Left hindlimb (tissue), 1 donor: ENCODE measurements at regions not wholly inside any gene's neighbourhood (a gene's known extent, or its start where the extent isn't known, plus 50 kb on each side); places are given as distances from the start of the nearest gene placed in this dataset.

ENCODE experiments used
- DNase-seq: peaks from one replicate; pipeline ENCODE4 v3.0.0-alpha.2; 2018

GRCh38 chr17:12537436-12537835, 128.3 kb upstream of the MYOCD start:
- no peak for DNase-seq

- no peak for DNase-seq
Measured at GRCh38 chr17:12538003-12538402, 127.7 kb upstream of the MYOCD start.

GRCh38 chr17:12545877-12546513, 119.7 kb upstream of the MYOCD start:
- no peak for DNase-seq

- no peak for DNase-seq
Measured at GRCh38 chr17:12546983-12547382, 118.7 kb upstream of the MYOCD start.

DNA sequence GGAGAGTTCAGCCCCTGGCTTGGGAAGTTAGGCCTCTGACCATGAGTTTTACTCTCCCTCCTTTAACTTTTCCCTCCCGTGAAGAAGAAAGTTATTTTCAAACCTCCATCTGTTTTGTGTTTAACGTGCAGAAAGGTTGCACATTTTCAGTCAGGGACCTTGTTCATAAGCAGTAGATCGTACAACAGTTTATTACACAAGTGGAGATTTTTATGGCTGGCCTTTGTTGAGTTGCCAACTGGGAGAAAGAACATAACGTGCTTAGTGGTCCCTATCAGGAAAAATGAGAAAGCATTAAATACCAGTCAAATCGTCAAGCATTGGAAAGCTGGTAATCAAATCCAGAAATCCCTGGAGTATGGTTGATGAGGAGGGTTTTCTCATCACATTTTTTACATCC, 117.9 kb upstream of the MYOCD start:
- DNase-seq, result no peak

- no peak for DNase-seq
Measured at GRCh38 chr17:12548558-12548957, 117.1 kb upstream of the MYOCD start.

DNA sequence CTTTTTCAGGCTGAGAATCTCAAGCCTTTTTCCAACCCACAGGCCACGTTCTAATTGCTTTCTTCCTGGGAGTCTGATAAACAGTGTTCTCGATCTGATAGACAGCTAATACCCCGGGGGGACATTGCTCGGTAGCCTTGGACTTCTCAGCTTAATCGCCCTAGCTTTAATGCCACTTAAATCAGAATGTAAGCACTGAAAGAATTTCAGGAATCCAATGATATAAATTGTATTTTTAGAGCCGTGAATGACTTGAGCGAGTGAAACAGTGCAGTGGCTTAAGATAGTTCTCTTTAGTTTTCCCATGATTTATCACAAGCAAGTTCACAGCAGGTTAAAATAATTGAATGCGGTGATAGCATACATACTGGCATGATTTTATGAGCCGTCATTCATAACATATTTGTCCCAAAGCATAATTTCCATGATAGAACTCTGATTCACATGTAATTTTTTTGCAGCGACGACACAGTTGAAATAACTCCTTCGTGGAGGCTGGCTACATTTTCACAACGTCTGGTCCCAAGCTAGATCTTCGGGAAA, 116.1 kb upstream of the MYOCD start:
- DNase-seq, result no peak

DNA sequence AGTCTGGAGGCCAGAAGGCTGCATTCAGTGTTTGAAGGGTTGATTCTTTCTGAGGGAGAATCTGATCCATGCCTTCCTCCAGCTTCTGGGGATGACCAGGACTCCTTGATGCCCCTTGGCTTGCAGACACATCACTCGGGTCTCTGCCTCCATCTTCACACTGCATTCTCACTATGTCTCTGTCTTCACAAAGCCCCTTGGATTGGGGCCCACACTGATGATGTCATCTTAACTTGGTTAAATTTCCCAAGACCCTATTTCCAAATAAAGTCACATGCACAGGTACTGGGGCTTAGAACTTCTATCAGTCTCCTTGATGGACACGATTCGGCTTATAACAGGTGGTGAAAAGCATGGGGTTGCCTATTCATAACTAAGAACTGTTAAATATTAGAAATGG, 112.1 kb upstream of the MYOCD start:
- no peak for DNase-seq

GRCh38 chr17:12554251-12554650, 111.4 kb upstream of the MYOCD start:
- DNase-seq, result no peak

GRCh38 chr17:12566291-12566690, 99.4 kb upstream of the MYOCD start:
- DNase-seq, result no peak

DNA sequence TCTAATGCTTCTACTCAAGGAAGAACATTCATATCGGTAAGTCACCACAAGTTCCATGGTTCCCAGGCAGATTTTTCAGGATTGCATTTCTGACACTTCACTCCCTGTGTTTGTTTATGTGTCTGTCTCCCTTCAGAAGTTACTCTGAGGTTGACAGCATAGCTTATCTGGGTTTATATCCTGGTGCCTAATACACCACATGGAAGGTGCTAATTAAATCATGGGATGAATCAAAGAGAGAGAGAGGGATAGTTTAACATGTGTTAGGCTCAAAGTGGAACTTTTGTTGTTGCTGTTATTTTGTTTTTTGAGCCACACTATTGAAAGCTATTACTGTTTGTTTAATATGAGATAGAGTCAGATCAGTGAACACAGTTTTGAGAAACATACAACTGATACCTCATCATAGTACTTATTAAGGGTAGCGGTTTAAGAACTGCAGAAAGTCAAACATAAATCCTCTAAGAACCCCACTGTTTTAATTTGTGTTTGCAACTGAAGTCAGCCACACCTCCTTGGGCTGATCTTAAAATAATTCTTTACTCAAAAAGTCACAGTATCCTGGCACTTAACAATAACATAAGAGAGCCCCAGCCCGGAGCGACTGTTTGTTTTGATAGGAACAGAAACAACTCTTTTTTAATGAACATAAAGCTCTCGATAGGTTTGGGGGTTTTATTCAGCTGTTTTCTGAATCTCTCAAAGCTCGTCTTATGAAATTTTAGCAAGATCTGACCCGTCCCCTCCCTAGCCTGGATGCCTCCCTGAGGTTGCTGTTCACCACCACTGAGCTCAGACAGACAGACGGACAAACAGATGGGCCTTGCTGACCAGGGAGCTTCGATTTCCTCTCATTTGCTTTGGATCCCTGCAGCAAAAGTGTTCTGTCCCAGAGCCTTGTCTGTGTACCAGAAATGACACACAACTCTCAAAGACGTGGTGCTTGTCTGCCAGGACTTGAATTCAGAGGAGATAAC, 98.3 kb upstream of the MYOCD start:
- DNase-seq, result no peak

DNA sequence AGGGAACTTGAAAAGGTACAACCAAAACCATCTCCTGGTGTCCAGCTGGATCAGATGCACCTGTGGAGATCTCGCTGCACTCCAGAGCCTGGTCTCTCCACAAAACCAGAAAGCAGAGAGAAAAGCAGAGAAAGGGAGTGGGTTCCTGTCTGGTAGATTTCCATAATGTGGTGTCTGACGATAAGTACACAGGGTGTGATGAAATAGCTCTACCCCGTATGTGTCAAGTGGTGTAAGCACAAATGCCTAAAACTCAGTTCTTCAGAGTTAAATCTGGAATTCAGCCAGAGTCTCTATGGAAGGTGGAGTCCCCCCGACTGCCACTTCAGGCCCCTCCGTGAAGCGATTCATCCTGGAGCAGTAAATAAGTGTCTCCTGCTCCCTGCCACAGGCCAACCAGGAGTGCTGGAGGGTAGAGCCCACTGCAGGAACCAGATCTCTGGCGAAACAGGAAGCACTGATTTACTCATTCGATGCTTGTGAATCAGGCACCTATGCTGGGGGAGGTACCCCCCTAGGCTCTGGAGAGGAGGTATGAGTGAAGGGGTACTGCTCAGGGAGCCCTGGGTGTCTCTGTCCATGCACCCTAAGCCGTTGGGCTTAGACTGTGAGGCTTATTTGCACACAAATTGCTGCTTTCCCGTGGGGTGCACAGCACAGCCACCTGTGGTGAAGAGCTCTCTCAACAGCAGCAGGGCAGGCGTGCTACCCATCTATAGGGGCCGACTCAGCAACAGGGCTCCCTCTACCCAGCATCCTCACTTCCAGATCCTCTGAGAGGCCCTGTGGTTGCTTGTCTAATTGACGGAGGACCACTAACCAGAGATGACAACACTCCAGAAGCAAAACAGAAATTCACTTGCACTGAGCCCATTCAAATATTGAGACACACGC, 97.1 kb upstream of the MYOCD start:
- DNase-seq, result no peak

DNA sequence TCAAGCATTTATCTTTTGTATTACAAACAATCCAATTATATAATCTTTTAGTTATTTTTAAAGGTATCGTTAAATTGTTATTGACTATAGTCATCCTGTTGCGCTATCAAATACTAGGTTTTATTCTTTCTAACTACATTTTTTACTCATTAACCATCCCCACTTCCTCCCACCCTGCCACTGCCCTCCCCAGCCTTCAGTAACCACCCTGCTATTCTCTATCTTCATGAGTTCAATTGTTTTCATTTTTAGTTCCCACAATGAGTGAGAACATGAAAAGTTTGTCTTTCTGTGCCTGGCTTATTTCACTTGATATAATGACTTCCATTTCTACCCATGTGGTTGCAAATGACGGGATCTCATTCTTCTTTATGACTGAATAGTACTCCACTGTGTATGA, 94.1 kb upstream of the MYOCD start:
- no peak for DNase-seq

- DNase-seq, result no peak
Measured at GRCh38 chr17:12574525-12574924, 91.2 kb upstream of the MYOCD start.

DNA sequence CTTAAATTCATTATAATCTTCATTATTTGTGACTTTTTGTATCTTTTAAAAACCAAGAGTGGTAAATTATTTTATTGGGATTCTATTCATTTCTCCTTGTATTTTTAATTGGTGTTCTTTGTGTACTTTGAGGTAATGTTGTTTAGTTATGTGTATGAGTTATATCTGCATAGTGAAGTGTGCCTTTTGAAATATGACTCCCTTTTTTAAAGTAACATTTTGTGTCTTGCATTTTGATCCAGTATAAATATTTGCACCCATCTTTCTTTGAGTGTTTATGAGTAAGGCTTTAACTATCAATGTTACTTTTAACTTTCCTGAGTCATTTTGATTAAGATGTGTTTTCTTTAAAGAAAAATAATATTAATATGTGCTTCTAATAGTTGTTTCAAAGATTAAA, 90.0 kb upstream of the MYOCD start:
- no peak for DNase-seq

DNA sequence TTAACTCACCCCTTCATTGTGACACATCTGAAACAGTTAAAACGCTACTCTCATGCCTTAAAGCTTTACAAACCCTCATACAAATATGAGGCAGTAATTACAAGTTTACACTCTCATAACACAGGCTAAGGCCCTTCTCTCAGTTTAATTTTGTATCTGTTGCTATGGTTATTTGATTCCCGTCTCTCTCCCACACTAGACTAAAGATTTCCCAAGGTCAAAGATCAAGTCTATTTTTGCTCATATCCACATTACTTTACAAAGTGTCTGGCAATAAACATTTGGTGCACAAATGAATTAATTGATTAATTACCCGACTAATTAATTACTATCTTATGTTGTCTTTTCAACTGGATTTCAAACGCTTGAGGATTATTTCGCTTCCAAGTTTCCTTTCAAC, 86.4 kb upstream of the MYOCD start:
- DNase-seq, result no peak

DNA sequence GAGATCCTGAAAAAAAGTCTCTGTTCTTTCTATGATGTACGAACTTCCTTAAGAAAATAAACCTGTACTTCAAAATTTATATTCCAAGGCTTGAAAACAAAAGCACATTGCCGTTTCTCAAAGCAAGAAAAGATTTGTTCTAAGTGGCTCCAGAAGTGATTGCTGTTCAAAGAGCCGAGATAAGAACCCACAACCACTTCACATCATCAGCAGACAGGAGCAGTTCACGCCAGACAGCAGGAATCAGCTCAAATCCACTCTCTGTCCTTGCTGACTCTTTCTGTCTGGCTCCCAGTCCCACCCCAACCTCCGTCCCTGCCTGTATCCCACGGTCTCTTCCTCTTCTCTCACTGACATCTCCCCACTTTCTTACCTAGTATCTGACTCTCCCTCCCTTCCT, 85.0 kb upstream of the MYOCD start:
- no peak for DNase-seq

DNA sequence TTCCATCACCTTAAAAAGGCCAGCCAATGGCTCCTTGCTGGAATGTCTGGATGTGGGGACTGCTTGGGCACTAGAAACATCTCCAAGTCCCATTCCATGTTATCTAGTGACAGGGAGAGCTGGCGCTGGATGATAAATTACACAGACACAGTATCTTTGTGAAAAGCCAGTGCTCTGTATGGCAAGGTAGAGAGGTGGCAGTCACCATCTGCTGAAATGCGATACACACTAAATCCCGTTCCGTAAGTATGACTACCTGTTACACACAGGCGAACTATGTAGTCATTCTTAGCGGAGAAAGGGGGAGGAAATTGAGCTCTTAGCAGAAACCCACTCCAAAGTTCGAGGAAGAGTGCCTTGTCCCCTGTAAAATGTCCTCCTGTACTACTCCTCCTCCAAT, 81.0 kb upstream of the MYOCD start:
- DNase-seq, result no peak

- no peak for DNase-seq
Measured at GRCh38 chr17:12588531-12588930, 77.2 kb upstream of the MYOCD start.

- no peak for DNase-seq
Measured at GRCh38 chr17:12590417-12590816, 75.3 kb upstream of the MYOCD start.

DNA sequence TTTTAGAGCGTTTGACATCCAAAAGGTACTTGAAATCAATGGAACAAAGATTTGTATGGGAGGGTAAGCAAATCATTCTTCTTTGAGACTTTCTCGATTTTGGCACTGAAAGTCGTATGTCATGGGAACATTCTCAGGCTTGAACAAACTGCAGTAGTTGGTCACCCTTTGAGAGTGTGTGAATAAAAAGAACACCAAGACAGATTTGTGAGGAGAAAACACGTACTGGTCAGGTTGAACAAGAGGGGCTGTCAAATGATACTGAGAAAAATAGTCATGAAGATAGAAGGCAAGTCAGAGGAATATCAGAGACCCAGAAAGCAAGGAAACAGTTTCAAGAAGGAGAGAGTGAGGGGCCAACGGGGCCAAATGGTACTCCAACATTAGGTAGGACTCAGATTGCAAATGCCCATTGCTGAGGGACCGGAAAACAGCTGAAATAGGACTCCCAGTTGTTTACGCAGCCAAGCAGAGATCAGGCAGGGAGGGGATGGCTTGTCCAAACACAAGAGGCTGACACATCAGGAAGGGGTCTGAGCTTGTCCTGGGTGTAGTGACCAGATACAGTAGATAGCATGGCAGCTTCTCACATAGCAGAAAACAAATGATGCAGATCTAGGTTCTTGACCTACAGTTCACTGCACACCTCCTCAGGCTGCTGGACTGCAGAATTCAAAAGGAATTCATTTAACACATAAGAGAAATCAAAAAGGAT, 74.5 kb upstream of the MYOCD start:
- DNase-seq, result no peak

DNA sequence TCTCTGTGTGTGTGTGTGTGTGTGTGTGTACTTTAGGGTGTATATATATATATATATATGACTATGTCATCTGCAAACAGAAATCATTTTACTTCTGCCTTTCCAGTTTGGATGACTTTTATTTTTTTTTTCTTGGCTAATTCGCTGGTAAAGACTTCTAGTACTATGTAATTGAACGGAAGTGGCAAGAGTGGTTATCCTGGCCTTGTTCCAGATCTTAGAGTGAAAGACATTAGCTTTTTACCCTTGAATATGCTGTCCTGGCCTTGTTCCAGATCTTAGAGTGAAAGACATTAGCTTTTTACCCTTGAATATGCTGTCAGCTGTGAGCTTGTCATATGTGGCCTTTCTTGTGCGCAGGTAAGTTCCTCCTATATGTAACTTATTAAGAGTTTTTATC, 72.7 kb upstream of the MYOCD start:
- DNase-seq, result no peak
